ENCODE measurements at regions not wholly inside any gene's neighbourhood (a gene's known extent, or its start where the extent isn't known, plus 50 kb on each side); places are given as distances from the start of the nearest gene placed in this dataset.

GRCh38 chr7:50953820-50954219 is 171.1 kb upstream of the GRB10 start:
- Histone ChIP-seq H3K4me1 (no peaks in the 10 kb centered on the region), H3K9ac (ENCODE audit: low read depth in 2 of 2, low read length in 2 of 2) (no peak overlapping the region), H3K36me3 (no peaks in the 10 kb centered on the region), H3K4me3 (no peak overlapping the region), H3K9me3 (no peaks in the 10 kb centered on the region), H3K27ac (no peak overlapping the region), H3K27me3 (no peaks in the 10 kb centered on the region)
- TF ChIP-seq, protein P1, sequence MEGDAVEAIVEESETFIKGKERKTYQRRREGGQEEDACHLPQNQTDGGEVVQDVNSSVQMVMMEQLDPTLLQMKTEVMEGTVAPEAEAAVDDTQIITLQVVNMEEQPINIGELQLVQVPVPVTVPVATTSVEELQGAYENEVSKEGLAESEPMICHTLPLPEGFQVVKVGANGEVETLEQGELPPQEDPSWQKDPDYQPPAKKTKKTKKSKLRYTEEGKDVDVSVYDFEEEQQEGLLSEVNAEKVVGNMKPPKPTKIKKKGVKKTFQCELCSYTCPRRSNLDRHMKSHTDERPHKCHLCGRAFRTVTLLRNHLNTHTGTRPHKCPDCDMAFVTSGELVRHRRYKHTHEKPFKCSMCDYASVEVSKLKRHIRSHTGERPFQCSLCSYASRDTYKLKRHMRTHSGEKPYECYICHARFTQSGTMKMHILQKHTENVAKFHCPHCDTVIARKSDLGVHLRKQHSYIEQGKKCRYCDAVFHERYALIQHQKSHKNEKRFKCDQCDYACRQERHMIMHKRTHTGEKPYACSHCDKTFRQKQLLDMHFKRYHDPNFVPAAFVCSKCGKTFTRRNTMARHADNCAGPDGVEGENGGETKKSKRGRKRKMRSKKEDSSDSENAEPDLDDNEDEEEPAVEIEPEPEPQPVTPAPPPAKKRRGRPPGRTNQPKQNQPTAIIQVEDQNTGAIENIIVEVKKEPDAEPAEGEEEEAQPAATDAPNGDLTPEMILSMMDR (IDR thresholded peaks at IDR 0.05): no peak
- DNase-seq: no peak
- intact Hi-C loops (cut with DNase I): no loop called here

DNA sequence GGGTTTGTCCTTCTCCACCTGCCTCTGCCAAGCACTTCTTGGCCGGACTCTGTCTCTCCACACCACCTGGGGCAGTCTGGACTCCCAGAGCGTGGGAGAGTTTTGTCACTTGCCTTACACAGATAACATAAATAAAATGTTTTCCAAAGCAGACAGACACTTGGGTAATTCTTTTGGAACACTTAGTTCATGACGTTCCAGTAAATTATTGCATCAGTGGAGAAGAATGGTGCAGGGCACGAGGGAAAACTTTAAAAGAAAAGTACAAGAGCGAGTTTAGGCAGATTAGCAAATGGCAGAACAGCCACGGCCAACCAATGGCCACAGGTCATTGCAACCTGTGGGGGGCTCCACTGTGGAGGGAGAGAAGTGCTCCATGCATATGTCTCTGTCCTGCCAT is 170.6 kb upstream of the GRB10 start:
- no peak for DNase-seq

DNA sequence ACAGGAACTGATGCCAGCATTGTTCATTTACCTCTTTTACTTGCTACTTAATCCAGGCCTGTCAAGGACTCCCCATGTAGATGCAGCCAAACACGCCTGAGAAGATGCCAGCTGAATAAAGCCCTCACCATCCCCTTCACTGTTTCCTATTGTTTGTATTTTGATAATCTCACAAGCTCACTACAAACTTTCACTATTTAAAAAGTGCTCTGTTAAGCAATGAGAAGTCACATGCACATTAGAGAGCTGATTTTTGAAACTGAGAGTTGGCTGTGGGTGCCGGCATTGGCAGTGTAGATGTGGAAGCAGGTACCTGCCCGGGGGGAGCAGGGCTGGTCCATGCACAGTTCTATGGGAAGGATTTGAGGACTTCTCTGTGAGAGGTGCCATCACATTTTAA is 169.8 kb upstream of the GRB10 start:
- no peak overlapping the region for H3K4me3 ChIP-seq
- intact Hi-C loops (cut with DNase I): no loop called here
- no peak overlapping the region for H3K27ac ChIP-seq
- H3K9me3 ChIP-seq: no peaks in the 10 kb centered on the region
- DNase-seq: no peak
- H3K36me3 ChIP-seq: no peaks in the 10 kb centered on the region
- H3K27me3 ChIP-seq: no peaks in the 10 kb centered on the region
- TF ChIP-seq, protein P1 (IDR thresholded peaks at IDR 0.05): no peak
- H3K4me1 ChIP-seq: no peaks in the 10 kb centered on the region
- no peak overlapping the region for H3K9ac ChIP-seq (ENCODE audit: low read depth in 2 of 2, low read length in 2 of 2)

More for the DNA sequence above, 170.6 kb upstream of the GRB10 start:
- Histone ChIP-seq H3K36me3 (no peaks in the 10 kb centered on the region), H3K9me3 (no peaks in the 10 kb centered on the region), H3K4me3 (no peak overlapping the region), H3K27me3 (no peaks in the 10 kb centered on the region), H3K27ac (no peak overlapping the region), H3K4me1 (no peaks in the 10 kb centered on the region), H3K9ac (ENCODE audit: low read depth in 2 of 2, low read length in 2 of 2) (no peak overlapping the region)
- TF ChIP-seq, protein P1 (IDR thresholded peaks at IDR 0.05): no peak
- intact Hi-C loops (cut with DNase I): no loop called here

DNA sequence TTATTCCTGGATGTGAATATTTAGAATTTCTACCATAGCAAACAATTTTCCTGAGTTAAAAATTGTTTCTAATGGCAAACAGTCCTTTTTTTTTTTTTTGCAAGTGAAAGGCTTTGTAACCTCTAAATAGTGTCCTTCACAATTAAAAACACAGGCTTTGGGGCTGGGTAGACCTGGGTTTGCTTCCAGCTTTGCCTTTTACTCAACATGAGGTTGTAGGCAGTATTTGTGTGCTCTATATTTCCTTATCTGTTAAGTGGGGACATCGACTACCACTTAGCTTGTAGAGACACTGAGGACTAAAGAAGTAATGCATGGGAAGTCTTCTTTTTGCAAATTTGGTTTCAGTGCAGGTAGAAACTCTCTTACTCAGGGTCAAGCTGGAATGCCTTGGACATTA is 169.4 kb upstream of the GRB10 start:
- Histone ChIP-seq H3K4me1 (no peaks in the 10 kb centered on the region), H3K9me3 (no peaks in the 10 kb centered on the region), H3K9ac (ENCODE audit: low read depth in 2 of 2, low read length in 2 of 2) (no peak overlapping the region), H3K36me3 (no peaks in the 10 kb centered on the region), H3K4me3 (no peak overlapping the region), H3K27ac (no peak overlapping the region), H3K27me3 (no peaks in the 10 kb centered on the region)
- TF ChIP-seq, protein P1 (IDR thresholded peaks at IDR 0.05): no peak
- intact Hi-C loops (cut with DNase I): no loop called here
- no peak for DNase-seq

GRCh38 chr7:50943482-50943881 is 160.8 kb upstream of the GRB10 start:
- Histone ChIP-seq H3K9me3 (no peaks in the 10 kb centered on the region), H3K4me1 (no peaks in the 10 kb centered on the region), H3K36me3 (no peaks in the 10 kb centered on the region), H3K27me3 (no peaks in the 10 kb centered on the region), H3K4me3 (no peak overlapping the region), H3K9ac (ENCODE audit: low read depth in 2 of 2, low read length in 2 of 2) (no peak overlapping the region), H3K27ac (no peak overlapping the region)
- intact Hi-C loops (cut with DNase I): no loop called here
- TF ChIP-seq, protein P1 (IDR thresholded peaks at IDR 0.05): no peak
- DNase-seq: no peak

DNA sequence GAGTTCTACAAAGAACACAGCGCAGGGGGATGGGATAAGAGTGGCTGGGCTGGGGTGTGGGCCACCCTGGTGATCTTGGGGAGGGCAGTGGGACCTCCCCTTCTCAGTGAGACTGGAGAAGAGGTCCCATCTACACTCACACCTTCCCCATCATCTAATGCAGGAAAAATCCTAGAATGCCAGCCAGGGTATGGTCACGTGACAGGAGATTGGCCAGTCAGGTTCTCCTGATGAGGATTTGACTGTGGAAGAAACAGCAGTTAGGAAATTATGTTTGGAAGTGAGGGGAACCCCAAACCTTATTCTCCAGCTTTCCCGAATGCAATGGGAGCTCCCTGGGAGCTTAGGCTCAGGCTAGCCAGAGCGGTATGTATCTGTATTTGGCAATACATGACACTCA is 158.8 kb upstream of the GRB10 start:
- Histone ChIP-seq H3K36me3 (no peaks in the 10 kb centered on the region), H3K9ac (ENCODE audit: low read depth in 2 of 2, low read length in 2 of 2) (no peak overlapping the region), H3K4me1 (no peaks in the 10 kb centered on the region), H3K9me3 (no peaks in the 10 kb centered on the region), H3K4me3 (no peak overlapping the region), H3K27ac (no peak overlapping the region), H3K27me3 (no peaks in the 10 kb centered on the region)
- intact Hi-C loops (cut with DNase I): no loop called here
- TF ChIP-seq, protein P1 (IDR thresholded peaks at IDR 0.05): no peak
- no peak for DNase-seq
